HCT116 (cell line): ENCODE measurements at regions not wholly inside any gene's neighbourhood (a gene's known extent, or its start where the extent isn't known, plus 50 kb on each side); places are given as distances from the start of the nearest gene placed in this dataset.

Source experiments
- CTCF ChIP-seq, 3 experiments: fragments of 200-600 bp in 1 of 3; sonication (generic) in 1 of 3; IDR thresholded peaks in 2 of 3; conservative IDR thresholded peaks in 1 of 3; 2 replicates each; pipeline ENCODE4 v1.5.1; 2012 to 2017; ENCODE audit warnings: low read depth in 2 of 3, low read length in 2 of 3, antibody characterized with exemption in 1 of 3, borderline replicate concordance in 1 of 3, control low read depth in 1 of 3, mild to moderate bottlenecking in 1 of 3, mixed read lengths in 1 of 3, mixed run types in 1 of 3, moderate library complexity in 1 of 3; ENCODE audit not compliant: insufficient read depth in 1 of 3
- EZH2 ChIP-seq: fragments of 200-600 bp; sonication (generic); IDR thresholded peaks from 2 replicates; pipeline ENCODE4 v1.6.1; 2017; ENCODE audit warnings: antibody characterized with exemption, mixed run types
- EZH2phosphoT487 ChIP-seq: fragments of 200-600 bp; IDR thresholded peaks from 2 replicates; pipeline ENCODE4 v1.6.1; 2018; ENCODE audit warnings: antibody characterized with exemption, borderline replicate concordance
- POLR2A ChIP-seq: IDR thresholded peaks from 2 replicates; pipeline ENCODE4 v1.7.0; 2011; ENCODE audit warnings: borderline replicate concordance; ENCODE audit not compliant: insufficient read depth, insufficient read length; ENCODE audit errors: extremely low read depth
- POLR2AphosphoS5 ChIP-seq: IDR thresholded peaks from 2 replicates; pipeline ENCODE4 v1.6.1; 2011; ENCODE audit warnings: mild to moderate bottlenecking, low read depth, low read length, moderate library complexity
- RAD21 ChIP-seq: IDR thresholded peaks from 2 replicates; pipeline ENCODE4 v1.6.1; 2012; ENCODE audit warnings: low read depth, mild to moderate bottlenecking
- SIN3A ChIP-seq: IDR thresholded peaks from 2 replicates; pipeline ENCODE4 v1.6.1; 2012; ENCODE audit warnings: low read depth
- YY1 ChIP-seq: IDR thresholded peaks from 2 replicates; pipeline ENCODE4 v1.6.1; 2011; ENCODE audit warnings: low read length, low read depth, moderate library complexity, mild to moderate bottlenecking; ENCODE audit not compliant: insufficient replicate concordance; ENCODE audit errors: extremely low read depth
- TF ChIP-seq, protein P1 (sequence below): IDR thresholded peaks from 2 replicates; pipeline ENCODE4 v1.6.1; 2012
- TF ChIP-seq, protein P2 (sequence below): IDR thresholded peaks from 2 replicates; pipeline ENCODE4 v1.6.1; 2012; ENCODE audit warnings: low read depth

DNA sequence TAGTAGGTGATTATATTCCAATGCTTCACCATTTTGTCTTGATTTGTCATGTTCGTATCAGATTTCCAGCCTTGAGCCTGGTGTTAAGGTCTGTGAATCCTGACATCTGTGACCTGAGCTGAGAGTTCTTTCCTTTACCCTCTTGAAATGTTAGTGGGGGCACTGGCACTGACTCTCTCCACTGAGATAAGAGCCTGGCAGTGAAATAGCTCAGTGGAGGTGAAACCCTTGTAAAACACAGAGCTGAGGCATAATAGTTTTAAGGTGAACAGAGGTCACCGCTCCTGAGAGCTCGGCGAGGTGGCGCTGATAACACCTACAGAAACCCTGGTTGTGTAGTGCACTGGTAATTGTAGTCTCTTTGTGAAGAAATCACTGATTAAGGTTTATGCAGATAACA is 748.2 kb downstream of the DIAPH3 start:
- TF ChIP-seq CTCF (IDR thresholded peaks at IDR 0.05 in 2 of 3, conservative IDR thresholded peaks at IDR 0.05 in 1 of 3; ENCODE audit: borderline replicate concordance in 1 of 3, insufficient read depth in 1 of 3, low read depth in 2 of 3, low read length in 2 of 3) (no peak), POLR2A (no peak), RAD21 (no peak), POLR2AphosphoS5 (no peak), YY1 (no peak), EZH2 (no peak), EZH2phosphoT487 (no peak), SIN3A (no peak)
- TF ChIP-seq, protein P1, sequence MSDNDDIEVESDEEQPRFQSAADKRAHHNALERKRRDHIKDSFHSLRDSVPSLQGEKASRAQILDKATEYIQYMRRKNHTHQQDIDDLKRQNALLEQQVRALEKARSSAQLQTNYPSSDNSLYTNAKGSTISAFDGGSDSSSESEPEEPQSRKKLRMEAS: no peak
- TF ChIP-seq, protein P2, sequence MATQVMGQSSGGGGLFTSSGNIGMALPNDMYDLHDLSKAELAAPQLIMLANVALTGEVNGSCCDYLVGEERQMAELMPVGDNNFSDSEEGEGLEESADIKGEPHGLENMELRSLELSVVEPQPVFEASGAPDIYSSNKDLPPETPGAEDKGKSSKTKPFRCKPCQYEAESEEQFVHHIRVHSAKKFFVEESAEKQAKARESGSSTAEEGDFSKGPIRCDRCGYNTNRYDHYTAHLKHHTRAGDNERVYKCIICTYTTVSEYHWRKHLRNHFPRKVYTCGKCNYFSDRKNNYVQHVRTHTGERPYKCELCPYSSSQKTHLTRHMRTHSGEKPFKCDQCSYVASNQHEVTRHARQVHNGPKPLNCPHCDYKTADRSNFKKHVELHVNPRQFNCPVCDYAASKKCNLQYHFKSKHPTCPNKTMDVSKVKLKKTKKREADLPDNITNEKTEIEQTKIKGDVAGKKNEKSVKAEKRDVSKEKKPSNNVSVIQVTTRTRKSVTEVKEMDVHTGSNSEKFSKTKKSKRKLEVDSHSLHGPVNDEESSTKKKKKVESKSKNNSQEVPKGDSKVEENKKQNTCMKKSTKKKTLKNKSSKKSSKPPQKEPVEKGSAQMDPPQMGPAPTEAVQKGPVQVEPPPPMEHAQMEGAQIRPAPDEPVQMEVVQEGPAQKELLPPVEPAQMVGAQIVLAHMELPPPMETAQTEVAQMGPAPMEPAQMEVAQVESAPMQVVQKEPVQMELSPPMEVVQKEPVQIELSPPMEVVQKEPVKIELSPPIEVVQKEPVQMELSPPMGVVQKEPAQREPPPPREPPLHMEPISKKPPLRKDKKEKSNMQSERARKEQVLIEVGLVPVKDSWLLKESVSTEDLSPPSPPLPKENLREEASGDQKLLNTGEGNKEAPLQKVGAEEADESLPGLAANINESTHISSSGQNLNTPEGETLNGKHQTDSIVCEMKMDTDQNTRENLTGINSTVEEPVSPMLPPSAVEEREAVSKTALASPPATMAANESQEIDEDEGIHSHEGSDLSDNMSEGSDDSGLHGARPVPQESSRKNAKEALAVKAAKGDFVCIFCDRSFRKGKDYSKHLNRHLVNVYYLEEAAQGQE: no peak
